ENCODE measurements at regions not wholly inside any gene's neighbourhood (a gene's known extent, or its start where the extent isn't known, plus 50 kb on each side); places are given as distances from the start of the nearest gene placed in this dataset.

DNA sequence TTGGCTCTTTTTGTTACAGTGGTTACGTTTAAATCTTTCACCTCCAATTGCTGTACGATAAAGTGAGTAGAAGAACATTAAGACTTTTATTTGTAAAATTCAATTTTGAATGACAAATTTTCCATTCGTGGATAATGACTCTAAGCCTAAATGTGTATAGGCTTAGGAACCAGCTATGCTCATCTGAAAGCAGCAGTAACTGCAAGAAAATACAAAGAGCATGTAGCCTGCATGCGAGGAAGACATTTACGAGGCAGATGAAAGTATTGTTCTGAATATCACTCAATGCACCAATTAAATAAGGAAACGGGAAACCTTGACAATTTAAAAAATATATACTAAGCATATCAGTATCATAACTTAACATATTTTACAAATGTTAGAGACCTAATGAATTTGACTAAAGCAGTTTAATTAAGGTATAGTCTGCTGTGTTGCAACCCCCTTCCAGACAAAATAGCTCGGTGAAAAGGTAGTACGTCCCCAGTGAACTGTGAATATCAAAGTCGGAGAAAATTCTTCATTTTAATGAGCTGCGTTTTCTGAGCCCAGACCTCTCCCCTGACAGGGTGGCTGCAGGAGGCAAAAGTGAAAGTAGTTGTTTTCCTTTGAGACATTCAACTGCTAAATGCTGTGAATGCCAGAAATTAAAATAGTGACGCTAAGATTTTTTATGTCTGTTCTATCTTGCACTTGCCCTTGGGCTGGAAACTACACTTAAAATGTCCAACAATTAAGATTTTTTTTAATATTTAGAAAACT, 1236.5 kb upstream of the TENM3 start:
- no peak overlapping the region for H3K9ac ChIP-seq (ENCODE audit: insufficient read length, low read depth)
- no peak overlapping the region for H3K4me3 ChIP-seq (ENCODE audit: insufficient read length, low read depth)
- H3K4me1 ChIP-seq (ENCODE audit: insufficient read depth, insufficient read length) = no peaks in the 10 kb centered on the region
- no peaks in the 10 kb centered on the region for H3K36me3 ChIP-seq (ENCODE audit: insufficient read depth, insufficient read length, low read length)
- H3K27me3 ChIP-seq (ENCODE audit: insufficient read depth, insufficient read length) = no peaks in the 10 kb centered on the region
- DNase-seq (ENCODE audit: low read depth, low spot score) = no peak
- TF ChIP-seq ZNF274 (IDR thresholded peaks at IDR 0.05; ENCODE audit: low read depth, low read length) (no peak), SUZ12 (IDR thresholded peaks at IDR 0.05; ENCODE audit: extremely low read depth, insufficient read depth, insufficient read length) (no peak), YY1 (IDR thresholded peaks at IDR 0.05; ENCODE audit: insufficient read depth, insufficient read length) (no peak)
- no peaks in the 10 kb centered on the region for H3K9me3 ChIP-seq (ENCODE audit: insufficient read depth, low read length)

GRCh38 chr4:181007751-181008150, 1235.5 kb upstream of the TENM3 start:
- Histone ChIP-seq H3K27me3 (ENCODE audit: insufficient read depth, insufficient read length) (no peaks in the 10 kb centered on the region), H3K9me3 (ENCODE audit: insufficient read depth, low read length) (no peaks in the 10 kb centered on the region), H3K36me3 (ENCODE audit: insufficient read depth, insufficient read length, low read length) (no peaks in the 10 kb centered on the region), H3K4me1 (ENCODE audit: insufficient read depth, insufficient read length) (no peaks in the 10 kb centered on the region), H3K4me3 (ENCODE audit: insufficient read length, low read depth) (no peak overlapping the region), H3K9ac (ENCODE audit: insufficient read length, low read depth) (no peak overlapping the region)
- TF ChIP-seq SUZ12 (IDR thresholded peaks at IDR 0.05; ENCODE audit: extremely low read depth, insufficient read depth, insufficient read length) = no peak
- no peak for TF ChIP-seq YY1 (IDR thresholded peaks at IDR 0.05; ENCODE audit: insufficient read depth, insufficient read length)
- TF ChIP-seq ZNF274 (IDR thresholded peaks at IDR 0.05; ENCODE audit: low read depth, low read length) = no peak
- DNase-seq (ENCODE audit: low read depth, low spot score) = no peak

DNA sequence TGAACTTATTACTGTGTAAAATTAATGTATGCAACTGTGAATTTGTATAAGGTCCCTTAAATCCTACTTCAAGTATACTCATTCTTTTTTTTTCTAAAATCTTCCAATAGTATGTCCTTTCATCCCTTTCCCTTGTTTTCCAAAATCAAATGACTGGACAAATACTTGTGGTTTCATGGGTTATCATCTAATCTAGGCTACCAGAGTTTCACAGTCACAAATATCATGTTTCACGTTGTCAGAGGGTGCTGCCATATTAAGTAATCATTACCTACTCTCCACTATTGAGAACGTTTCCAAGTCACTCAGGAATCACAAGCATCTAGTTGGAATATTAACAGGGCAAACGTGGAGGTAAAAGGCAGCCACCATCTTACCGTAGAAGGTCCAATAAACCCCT, 1235.0 kb upstream of the TENM3 start:
- Histone ChIP-seq H3K9me3 (ENCODE audit: insufficient read depth, low read length) (no peaks in the 10 kb centered on the region), H3K4me1 (ENCODE audit: insufficient read depth, insufficient read length) (no peaks in the 10 kb centered on the region), H3K9ac (ENCODE audit: insufficient read length, low read depth) (no peak overlapping the region), H3K4me3 (ENCODE audit: insufficient read length, low read depth) (no peak overlapping the region), H3K36me3 (ENCODE audit: insufficient read depth, insufficient read length, low read length) (no peaks in the 10 kb centered on the region), H3K27me3 (ENCODE audit: insufficient read depth, insufficient read length) (no peaks in the 10 kb centered on the region)
- no peak for DNase-seq (ENCODE audit: low read depth, low spot score)
- TF ChIP-seq YY1 (IDR thresholded peaks at IDR 0.05; ENCODE audit: insufficient read depth, insufficient read length) (no peak), SUZ12 (IDR thresholded peaks at IDR 0.05; ENCODE audit: extremely low read depth, insufficient read depth, insufficient read length) (no peak), ZNF274 (IDR thresholded peaks at IDR 0.05; ENCODE audit: low read depth, low read length) (no peak)

DNA sequence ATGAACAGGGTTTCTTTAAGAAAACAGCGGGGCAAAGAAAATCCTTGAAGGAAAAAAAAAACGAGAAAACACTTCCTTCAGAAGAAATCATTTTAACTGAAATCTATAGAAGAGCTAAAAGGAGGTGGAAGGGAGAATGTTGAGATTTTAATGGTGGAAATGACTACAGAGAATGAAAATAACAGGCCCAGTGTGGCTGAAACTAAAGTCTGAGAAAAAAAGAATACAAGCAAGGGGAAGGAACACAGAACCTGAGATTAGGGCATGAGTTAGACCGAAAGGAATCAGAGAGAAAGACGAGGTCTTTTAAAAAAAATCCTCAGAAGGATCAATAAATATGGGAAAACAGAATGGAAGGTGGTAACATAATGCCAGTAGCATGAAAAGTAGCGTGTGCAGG, 1230.0 kb upstream of the TENM3 start:
- Histone ChIP-seq H3K4me1 (ENCODE audit: insufficient read depth, insufficient read length) (no peaks in the 10 kb centered on the region), H3K36me3 (ENCODE audit: insufficient read depth, insufficient read length, low read length) (no peaks in the 10 kb centered on the region), H3K9ac (ENCODE audit: insufficient read length, low read depth) (no peak overlapping the region), H3K27me3 (ENCODE audit: insufficient read depth, insufficient read length) (no peaks in the 10 kb centered on the region), H3K9me3 (ENCODE audit: insufficient read depth, low read length) (no peaks in the 10 kb centered on the region), H3K4me3 (ENCODE audit: insufficient read length, low read depth) (no peak overlapping the region)
- no peak for DNase-seq (ENCODE audit: low read depth, low spot score)
- TF ChIP-seq YY1 (IDR thresholded peaks at IDR 0.05; ENCODE audit: insufficient read depth, insufficient read length) = no peak
- TF ChIP-seq ZNF274 (IDR thresholded peaks at IDR 0.05; ENCODE audit: low read depth, low read length) = no peak
- no peak for TF ChIP-seq SUZ12 (IDR thresholded peaks at IDR 0.05; ENCODE audit: extremely low read depth, insufficient read depth, insufficient read length)

DNA sequence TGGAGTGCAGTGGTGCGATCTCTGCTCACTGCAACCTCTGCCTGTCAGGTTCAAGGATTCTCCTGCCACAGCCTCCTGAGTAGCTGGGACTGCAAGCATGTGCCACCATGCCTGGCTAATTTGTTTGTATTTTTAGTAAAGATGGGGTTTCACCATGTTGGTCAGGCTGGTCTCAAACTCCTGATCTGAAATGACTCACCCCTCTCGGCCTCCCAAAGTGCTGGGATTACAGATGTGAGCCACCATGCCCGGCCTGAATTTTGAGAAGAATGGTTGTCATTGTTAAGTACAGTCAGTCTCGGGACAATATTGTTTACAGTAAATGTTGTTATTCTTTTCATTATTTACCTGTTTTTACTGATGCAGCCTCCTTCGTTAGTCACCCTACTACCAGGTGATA, 1226.2 kb upstream of the TENM3 start:
- H3K9me3 ChIP-seq (ENCODE audit: insufficient read depth, low read length) = no peaks in the 10 kb centered on the region
- no peak for DNase-seq (ENCODE audit: low read depth, low spot score)
- H3K9ac ChIP-seq (ENCODE audit: insufficient read length, low read depth) = no peak overlapping the region
- no peak for TF ChIP-seq SUZ12 (IDR thresholded peaks at IDR 0.05; ENCODE audit: extremely low read depth, insufficient read depth, insufficient read length)
- TF ChIP-seq ZNF274 (IDR thresholded peaks at IDR 0.05; ENCODE audit: low read depth, low read length) = no peak
- no peak for TF ChIP-seq YY1 (IDR thresholded peaks at IDR 0.05; ENCODE audit: insufficient read depth, insufficient read length)
- no peaks in the 10 kb centered on the region for H3K36me3 ChIP-seq (ENCODE audit: insufficient read depth, insufficient read length, low read length)
- H3K27me3 ChIP-seq (ENCODE audit: insufficient read depth, insufficient read length) = no peaks in the 10 kb centered on the region
- H3K4me1 ChIP-seq (ENCODE audit: insufficient read depth, insufficient read length) = no peaks in the 10 kb centered on the region
- H3K4me3 ChIP-seq (ENCODE audit: insufficient read length, low read depth) = no peak overlapping the region

GRCh38 chr4:181018472-181018871, 1224.7 kb upstream of the TENM3 start:
- Histone ChIP-seq H3K36me3 (ENCODE audit: insufficient read depth, insufficient read length, low read length) (no peaks in the 10 kb centered on the region), H3K9ac (ENCODE audit: insufficient read length, low read depth) (no peak overlapping the region), H3K9me3 (ENCODE audit: insufficient read depth, low read length) (no peaks in the 10 kb centered on the region), H3K4me3 (ENCODE audit: insufficient read length, low read depth) (no peak overlapping the region), H3K4me1 (ENCODE audit: insufficient read depth, insufficient read length) (no peaks in the 10 kb centered on the region), H3K27me3 (ENCODE audit: insufficient read depth, insufficient read length) (no peaks in the 10 kb centered on the region)
- no peak for TF ChIP-seq ZNF274 (IDR thresholded peaks at IDR 0.05; ENCODE audit: low read depth, low read length)
- TF ChIP-seq YY1 (IDR thresholded peaks at IDR 0.05; ENCODE audit: insufficient read depth, insufficient read length) = no peak
- no peak for TF ChIP-seq SUZ12 (IDR thresholded peaks at IDR 0.05; ENCODE audit: extremely low read depth, insufficient read depth, insufficient read length)
- DNase-seq (ENCODE audit: low read depth, low spot score) = no peak

GRCh38 chr4:181018913-181019312, 1224.3 kb upstream of the TENM3 start:
- DNase-seq (ENCODE audit: low read depth, low spot score) = no peak
- H3K27me3 ChIP-seq (ENCODE audit: insufficient read depth, insufficient read length) = no peaks in the 10 kb centered on the region
- TF ChIP-seq YY1 (IDR thresholded peaks at IDR 0.05; ENCODE audit: insufficient read depth, insufficient read length) (no peak), ZNF274 (IDR thresholded peaks at IDR 0.05; ENCODE audit: low read depth, low read length) (no peak), SUZ12 (IDR thresholded peaks at IDR 0.05; ENCODE audit: extremely low read depth, insufficient read depth, insufficient read length) (no peak)
- no peak overlapping the region for H3K4me3 ChIP-seq (ENCODE audit: insufficient read length, low read depth)
- no peak overlapping the region for H3K9ac ChIP-seq (ENCODE audit: insufficient read length, low read depth)
- no peaks in the 10 kb centered on the region for H3K4me1 ChIP-seq (ENCODE audit: insufficient read depth, insufficient read length)
- H3K36me3 ChIP-seq (ENCODE audit: insufficient read depth, insufficient read length, low read length) = no peaks in the 10 kb centered on the region
- no peaks in the 10 kb centered on the region for H3K9me3 ChIP-seq (ENCODE audit: insufficient read depth, low read length)

Measured in NT2/D1 (cell line).